ENCODE measurements at regions not wholly inside any gene's neighbourhood (a gene's known extent, or its start where the extent isn't known, plus 50 kb on each side); places are given as distances from the start of the nearest gene placed in this dataset.

GRCh38 chr1:222060210-222060916 lies 318.5 kb upstream of the DUSP10 start:
- TF ChIP-seq POLR2A (IDR thresholded peaks at IDR 0.05): no peak
- TF ChIP-seq, protein P1, sequence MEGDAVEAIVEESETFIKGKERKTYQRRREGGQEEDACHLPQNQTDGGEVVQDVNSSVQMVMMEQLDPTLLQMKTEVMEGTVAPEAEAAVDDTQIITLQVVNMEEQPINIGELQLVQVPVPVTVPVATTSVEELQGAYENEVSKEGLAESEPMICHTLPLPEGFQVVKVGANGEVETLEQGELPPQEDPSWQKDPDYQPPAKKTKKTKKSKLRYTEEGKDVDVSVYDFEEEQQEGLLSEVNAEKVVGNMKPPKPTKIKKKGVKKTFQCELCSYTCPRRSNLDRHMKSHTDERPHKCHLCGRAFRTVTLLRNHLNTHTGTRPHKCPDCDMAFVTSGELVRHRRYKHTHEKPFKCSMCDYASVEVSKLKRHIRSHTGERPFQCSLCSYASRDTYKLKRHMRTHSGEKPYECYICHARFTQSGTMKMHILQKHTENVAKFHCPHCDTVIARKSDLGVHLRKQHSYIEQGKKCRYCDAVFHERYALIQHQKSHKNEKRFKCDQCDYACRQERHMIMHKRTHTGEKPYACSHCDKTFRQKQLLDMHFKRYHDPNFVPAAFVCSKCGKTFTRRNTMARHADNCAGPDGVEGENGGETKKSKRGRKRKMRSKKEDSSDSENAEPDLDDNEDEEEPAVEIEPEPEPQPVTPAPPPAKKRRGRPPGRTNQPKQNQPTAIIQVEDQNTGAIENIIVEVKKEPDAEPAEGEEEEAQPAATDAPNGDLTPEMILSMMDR (IDR thresholded peaks at IDR 0.05): no peak

Measured in uterus (tissue), 2 donors.